ENCODE measurements at regions not wholly inside any gene's neighbourhood (a gene's known extent, or its start where the extent isn't known, plus 50 kb on each side); places are given as distances from the start of the nearest gene placed in this dataset.
"Not testable (repeated sequence)": the region's sequence is repeated elsewhere in the genome, so short reads cannot be mapped to it uniquely, and the experiment has no call there.

DNA sequence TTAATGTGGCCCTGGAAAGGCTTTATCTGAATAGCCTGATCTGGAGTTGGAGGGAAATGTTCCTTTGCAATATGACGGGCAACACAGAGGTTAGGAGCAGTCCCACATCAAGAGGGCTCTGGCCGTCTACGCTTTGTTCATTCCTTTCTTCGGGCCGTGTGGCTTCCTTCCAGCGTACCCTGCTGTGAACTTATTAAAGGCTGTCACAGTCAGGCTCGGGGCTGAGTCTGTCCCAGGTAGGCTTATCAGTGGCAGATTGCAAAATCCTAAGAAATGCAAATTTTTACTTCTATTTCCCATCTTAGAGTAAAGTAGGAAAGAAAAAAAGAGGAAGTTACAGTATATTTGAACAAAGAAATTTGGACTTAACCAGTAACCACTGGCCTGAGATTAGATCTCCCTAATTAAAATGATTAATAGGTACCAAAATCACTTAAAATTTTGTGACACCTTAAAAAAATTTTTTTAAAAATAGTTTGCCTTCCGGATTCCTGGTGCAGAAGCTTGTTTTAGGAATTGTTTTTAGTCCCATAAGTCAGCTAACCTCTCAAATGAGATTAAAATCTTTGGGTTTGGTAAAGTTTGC is 453.1 kb upstream of the MKI67 start:
- H3K9me3 Mint-ChIP-seq, result no peaks in the 10 kb centered on the region
- H3K27me3 Mint-ChIP-seq (ENCODE audit: low read depth), result peaks cover 8% of the 10 kb centered on the region
- H3K36me3 Mint-ChIP-seq (ENCODE audit: low read depth), result no peaks in the 10 kb centered on the region
- no peak for TF ChIP-seq CTCF (IDR thresholded peaks at IDR 0.05; ENCODE audit: unreplicated experiment in 3 of 3)
- H3K4me3 Mint-ChIP-seq, result no peak overlapping the region
- peak overlapping the region; percentile 53 to 79 (median 60) for H3K27ac Mint-ChIP-seq
- peaks cover 52% of the 10 kb centered on the region for H3K4me1 Mint-ChIP-seq

- Mint-ChIP-seq H3K9me3 (no peaks in the 10 kb centered on the region), H3K27ac (peak overlapping the region in 2 of 3 experiments; percentile 7 to 53), H3K36me3 (ENCODE audit: low read depth) (no peaks in the 10 kb centered on the region), H3K4me1 (peaks cover 46% of the 10 kb centered on the region), H3K27me3 (ENCODE audit: low read depth) (peaks cover 8% of the 10 kb centered on the region), H3K4me3 (no peak overlapping the region)
- no peak for TF ChIP-seq CTCF (IDR thresholded peaks at IDR 0.05; ENCODE audit: unreplicated experiment in 3 of 3)
Observed at GRCh38 chr10:128579901-128580300, 453.7 kb upstream of the MKI67 start.

- peaks cover 20% of the 10 kb centered on the region for H3K4me1 Mint-ChIP-seq
- H3K27me3 Mint-ChIP-seq (ENCODE audit: low read depth), result peaks cover 13% of the 10 kb centered on the region
- not testable (repeated sequence) for H3K4me3 Mint-ChIP-seq; H3K27ac Mint-ChIP-seq; H3K36me3 Mint-ChIP-seq (ENCODE audit: low read depth); H3K9me3 Mint-ChIP-seq
Observed at GRCh38 chr10:128583125-128583524, 456.9 kb upstream of the MKI67 start.

DNA sequence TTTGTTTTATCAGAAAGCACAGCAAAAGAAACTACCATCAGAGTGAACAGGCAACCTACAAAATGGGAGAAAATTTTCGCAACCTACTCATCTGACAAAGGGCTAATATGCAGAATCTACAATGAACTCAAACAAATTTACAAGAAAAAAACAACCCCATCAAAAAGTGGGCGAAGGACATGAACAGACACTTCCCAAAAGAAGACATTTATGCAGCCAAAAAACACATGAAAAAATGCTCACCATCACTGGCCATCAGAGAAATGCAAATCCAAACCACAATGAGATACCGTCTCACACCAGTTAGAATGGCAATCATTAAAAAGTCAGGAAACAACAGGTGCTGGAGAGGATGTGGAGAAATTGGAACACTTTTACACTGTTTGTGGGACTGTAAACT is 460.4 kb upstream of the MKI67 start:
- H3K9me3 Mint-ChIP-seq; H3K4me3 Mint-ChIP-seq; H3K4me1 Mint-ChIP-seq; H3K27ac Mint-ChIP-seq; H3K36me3 Mint-ChIP-seq (ENCODE audit: low read depth); H3K27me3 Mint-ChIP-seq (ENCODE audit: low read depth): not testable (repeated sequence)

DNA sequence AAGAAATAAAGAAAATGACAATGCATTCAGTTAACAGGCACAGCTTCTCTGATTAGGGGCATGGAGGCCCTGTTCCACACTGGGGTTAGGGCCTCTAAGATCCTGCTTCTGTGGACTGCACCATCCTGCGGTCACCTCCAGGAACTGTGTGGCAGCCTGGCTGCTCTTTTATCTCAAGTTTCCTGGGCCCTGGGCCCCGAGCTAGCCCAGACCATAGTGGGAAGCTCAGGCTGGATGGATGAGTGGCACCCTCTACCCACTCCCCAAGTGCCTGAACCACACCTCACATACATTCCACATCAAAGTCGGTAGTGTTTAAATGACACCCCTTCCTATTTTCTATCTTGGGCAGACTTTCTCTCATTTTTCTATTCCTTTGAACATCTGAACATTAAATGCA is 461.5 kb upstream of the MKI67 start:
- H3K36me3 Mint-ChIP-seq (ENCODE audit: low read depth), result no peaks in the 10 kb centered on the region
- no peak overlapping the region for H3K4me3 Mint-ChIP-seq
- peaks cover 9% of the 10 kb centered on the region for H3K27me3 Mint-ChIP-seq (ENCODE audit: low read depth)
- peaks cover 8% of the 10 kb centered on the region for H3K9me3 Mint-ChIP-seq
- TF ChIP-seq CTCF (IDR thresholded peaks at IDR 0.05; ENCODE audit: unreplicated experiment in 3 of 3), result no peak
- H3K27ac Mint-ChIP-seq, result no peak overlapping the region
- H3K4me1 Mint-ChIP-seq, result no peaks in the 10 kb centered on the region

DNA sequence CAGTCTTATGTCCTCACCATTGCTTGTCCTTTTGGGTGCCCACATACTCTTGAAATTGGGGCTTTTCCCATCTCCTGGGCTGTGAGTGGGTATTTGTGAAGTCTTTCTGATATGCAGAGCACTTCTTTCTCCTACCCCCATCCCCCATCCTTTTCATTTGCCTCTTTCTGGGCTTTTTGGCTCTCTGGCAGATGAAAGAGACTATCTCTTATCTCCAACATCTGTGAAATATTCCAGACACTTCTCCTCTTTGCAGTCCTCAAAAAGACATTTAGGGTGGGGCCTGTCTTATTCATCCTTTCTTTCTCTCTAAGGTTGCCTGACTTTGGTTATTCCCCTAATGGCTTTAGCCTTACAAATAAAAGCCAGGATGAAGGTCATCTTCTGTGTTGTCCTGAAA is 462.2 kb upstream of the MKI67 start:
- no peak for TF ChIP-seq CTCF (IDR thresholded peaks at IDR 0.05; ENCODE audit: unreplicated experiment in 3 of 3)
- peaks cover 8% of the 10 kb centered on the region for H3K9me3 Mint-ChIP-seq
- H3K36me3 Mint-ChIP-seq (ENCODE audit: low read depth), result no peaks in the 10 kb centered on the region
- no peaks in the 10 kb centered on the region for H3K4me1 Mint-ChIP-seq
- no peak overlapping the region for H3K4me3 Mint-ChIP-seq
- H3K27me3 Mint-ChIP-seq (ENCODE audit: low read depth), result peaks cover 9% of the 10 kb centered on the region
- no peak overlapping the region for H3K27ac Mint-ChIP-seq

- Mint-ChIP-seq H3K4me1 (no peaks in the 10 kb centered on the region), H3K27me3 (ENCODE audit: low read depth) (no peaks in the 10 kb centered on the region), H3K4me3 (no peak overlapping the region), H3K9me3 (peaks cover 21% of the 10 kb centered on the region), H3K27ac (no peak overlapping the region), H3K36me3 (ENCODE audit: low read depth) (no peaks in the 10 kb centered on the region)
- no peak for TF ChIP-seq CTCF (IDR thresholded peaks at IDR 0.05; ENCODE audit: unreplicated experiment in 3 of 3)
Observed at GRCh38 chr10:128594688-128595087, 468.5 kb upstream of the MKI67 start.
